ENCODE measurements at regions not wholly inside any gene's neighbourhood (a gene's known extent, or its start where the extent isn't known, plus 50 kb on each side); places are given as distances from the start of the nearest gene placed in this dataset.

DNA sequence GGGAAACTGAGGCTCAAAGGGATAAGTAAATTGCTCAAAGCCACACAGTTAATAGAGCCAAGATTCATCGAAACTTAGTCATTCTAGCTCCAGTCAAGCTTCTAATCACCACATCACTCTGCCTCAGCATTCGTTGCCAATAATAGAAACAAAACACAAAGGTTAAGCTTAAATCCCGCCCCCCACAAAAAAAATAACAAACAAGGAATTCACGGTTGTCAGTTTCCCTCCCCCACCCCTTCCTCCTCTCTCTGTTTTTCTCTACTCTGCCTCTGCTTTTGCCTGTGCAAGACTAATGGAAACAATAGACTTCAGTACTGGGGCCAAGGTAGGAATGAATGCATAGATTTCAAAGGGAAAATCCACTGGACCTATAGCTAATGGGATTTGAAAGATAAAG lies 70.7 kb upstream of the ZNF644 start:
- no peak for DNase-seq (ENCODE audit: low spot score)

GRCh38 chr1:91091812-91092211 lies 70.0 kb upstream of the ZNF644 start:
- no peak for DNase-seq (ENCODE audit: low spot score)

DNA sequence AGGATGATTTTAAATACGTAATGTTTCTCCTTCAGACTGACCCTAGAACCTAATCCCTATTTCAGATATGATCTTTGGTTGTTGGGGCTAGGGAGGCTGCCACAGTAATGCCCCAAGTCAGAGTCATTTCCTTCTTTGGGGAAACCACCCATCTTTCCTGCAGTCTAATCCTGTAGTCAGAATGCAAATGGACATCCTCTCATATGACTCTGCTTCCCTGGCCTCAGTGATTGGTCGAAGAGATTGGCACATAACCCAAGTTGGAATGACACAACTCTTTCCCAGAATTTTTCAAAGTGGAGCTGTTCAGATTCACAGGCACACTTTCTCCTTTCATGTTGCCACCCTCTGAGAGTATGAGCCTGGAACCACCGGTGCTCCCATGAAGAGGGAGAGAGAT lies 58.8 kb upstream of the ZNF644 start:
- DNase-seq (ENCODE audit: low spot score): no peak

DNA sequence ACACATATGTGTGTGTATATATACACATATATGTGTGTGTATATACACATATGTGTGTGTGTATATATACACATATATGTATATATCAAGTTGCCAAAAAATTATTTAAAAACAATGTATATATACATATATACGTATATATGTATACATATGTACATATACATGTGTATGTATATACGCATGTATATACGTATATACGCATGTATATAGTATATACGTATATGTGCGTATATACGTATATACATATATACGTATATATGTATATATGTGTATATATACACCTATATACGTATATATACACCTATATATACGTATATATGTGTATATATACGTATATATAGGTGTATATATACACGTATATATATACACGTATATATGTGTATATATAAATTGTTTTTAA lies 57.0 kb upstream of the ZNF644 start:
- DNase-seq (ENCODE audit: low spot score): no peak

- DNase-seq (ENCODE audit: low spot score): no peak
These were observed 55.0 kb upstream of the ZNF644 start for GRCh38 chr1:91076834-91077233.

DNA sequence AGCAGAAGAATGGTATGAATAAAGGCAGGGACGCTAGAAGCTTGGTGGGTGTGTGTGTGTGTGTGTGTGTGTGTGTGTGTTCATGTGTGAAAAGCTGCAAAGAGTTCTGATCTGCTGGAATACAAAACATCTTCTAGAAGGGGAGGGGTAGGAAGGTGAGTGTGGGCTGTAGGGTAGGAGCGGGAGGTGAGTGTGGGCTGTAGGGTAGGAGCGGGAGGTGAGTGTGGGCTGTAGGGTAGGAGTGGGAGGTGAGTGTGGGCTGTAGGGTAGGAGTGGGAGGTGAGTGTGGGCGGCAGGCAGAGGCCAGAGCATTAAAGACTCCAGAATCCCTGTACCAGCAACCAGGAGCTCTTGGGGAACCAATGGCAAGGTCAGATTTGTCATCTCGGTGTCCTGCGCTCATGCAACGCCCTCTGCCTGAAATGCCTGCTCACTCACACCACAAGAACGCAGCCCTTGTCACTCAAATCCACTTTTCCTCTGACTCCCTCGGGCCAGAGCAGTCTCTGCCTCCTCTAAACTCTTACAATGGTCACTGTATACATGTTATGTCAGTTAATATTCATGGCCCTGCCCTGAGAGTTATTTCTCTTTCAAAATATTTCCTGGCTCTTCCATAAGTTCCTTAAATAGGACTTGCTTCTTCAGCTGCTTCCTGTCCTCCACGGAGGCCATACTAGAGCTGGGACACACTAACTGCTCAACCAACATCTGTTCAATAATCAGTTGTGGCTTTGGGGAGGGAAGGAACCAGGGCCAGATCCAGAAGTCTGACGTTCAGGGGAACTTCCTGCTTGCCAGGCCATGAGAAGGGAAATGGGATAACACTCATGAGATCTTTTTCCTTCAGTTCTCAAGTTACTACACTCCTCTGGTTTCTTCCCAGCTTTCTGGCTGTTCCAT lies 53.6 kb upstream of the ZNF644 start:
- DNase-seq (ENCODE audit: low spot score): no peak

- DNase-seq (ENCODE audit: low spot score): no peak
These were observed 51.5 kb upstream of the ZNF644 start for GRCh38 chr1:91073299-91073698.

DNA sequence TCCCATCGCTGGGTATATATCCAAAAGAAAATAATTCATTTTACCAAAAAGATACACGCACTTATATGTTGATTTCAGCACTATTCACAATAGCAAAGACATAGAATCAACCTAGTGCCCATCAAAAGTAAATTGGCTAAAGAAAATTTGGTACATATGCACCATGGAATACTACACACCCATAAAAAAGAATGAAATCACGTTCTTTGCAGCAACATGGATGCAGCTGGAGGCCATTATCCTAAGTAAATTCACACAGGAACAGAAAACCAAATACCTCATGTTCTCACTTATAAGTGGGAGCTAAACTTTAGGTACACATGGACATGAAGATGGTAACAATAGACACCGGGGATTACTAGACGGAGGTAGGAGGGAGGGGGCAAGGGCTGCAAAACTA lies 50.0 kb upstream of the ZNF644 start:
- DNase-seq (ENCODE audit: low spot score): no peak

Measured in D341Med (cell line).